Stomach (tissue), 4 donors: ENCODE measurements at regions not wholly inside any gene's neighbourhood (a gene's known extent, or its start where the extent isn't known, plus 50 kb on each side); places are given as distances from the start of the nearest gene placed in this dataset.
"Not testable (repeated sequence)": the region's sequence is repeated elsewhere in the genome, so short reads cannot be mapped to it uniquely, and the experiment has no call there.

Experiments used
- POLR2A ChIP-seq, 4 donors: fragments of 450-650 bp; IDR thresholded peaks; one replicate each; pipeline ENCODE4 v1.6.1; 2016; ENCODE audit warnings: antibody characterized with exemption in 4 of 4, control low read depth in 2 of 4, mild to moderate bottlenecking in 1 of 4, moderate library complexity in 1 of 4
- TF ChIP-seq, protein P1 (sequence below), 7 experiments: fragments of 450-650 bp in 4 of 7; fragments of 200-600 bp in 3 of 7; sonication (generic) in 3 of 7; IDR thresholded peaks; one replicate each; pipeline ENCODE4 v1.5.1; 2016 to 2019; ENCODE audit warnings: antibody characterized with exemption in 7 of 7, control low read depth in 2 of 7, mild to moderate bottlenecking in 1 of 7

DNA sequence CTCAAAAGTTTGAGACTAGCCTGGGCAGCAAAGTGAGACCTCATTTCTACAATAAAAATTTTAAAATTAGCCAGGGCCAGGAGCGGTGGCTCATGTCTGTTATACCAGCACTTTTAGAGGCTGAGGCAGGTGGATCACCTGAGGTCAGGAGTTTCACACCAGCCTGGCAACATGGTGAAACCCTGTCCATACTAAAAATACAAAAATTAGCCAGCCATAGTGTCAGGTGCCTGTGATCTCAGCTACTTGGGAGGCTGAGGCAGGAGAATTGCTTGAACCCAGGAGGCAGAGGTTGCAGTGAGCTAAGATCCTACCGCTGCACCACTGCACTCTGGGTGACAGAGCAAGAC, 85.1 kb upstream of the MAP4 start:
- TF ChIP-seq, protein P1, sequence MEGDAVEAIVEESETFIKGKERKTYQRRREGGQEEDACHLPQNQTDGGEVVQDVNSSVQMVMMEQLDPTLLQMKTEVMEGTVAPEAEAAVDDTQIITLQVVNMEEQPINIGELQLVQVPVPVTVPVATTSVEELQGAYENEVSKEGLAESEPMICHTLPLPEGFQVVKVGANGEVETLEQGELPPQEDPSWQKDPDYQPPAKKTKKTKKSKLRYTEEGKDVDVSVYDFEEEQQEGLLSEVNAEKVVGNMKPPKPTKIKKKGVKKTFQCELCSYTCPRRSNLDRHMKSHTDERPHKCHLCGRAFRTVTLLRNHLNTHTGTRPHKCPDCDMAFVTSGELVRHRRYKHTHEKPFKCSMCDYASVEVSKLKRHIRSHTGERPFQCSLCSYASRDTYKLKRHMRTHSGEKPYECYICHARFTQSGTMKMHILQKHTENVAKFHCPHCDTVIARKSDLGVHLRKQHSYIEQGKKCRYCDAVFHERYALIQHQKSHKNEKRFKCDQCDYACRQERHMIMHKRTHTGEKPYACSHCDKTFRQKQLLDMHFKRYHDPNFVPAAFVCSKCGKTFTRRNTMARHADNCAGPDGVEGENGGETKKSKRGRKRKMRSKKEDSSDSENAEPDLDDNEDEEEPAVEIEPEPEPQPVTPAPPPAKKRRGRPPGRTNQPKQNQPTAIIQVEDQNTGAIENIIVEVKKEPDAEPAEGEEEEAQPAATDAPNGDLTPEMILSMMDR (IDR thresholded peaks at IDR 0.05), result not testable (repeated sequence)
- not testable (repeated sequence) for TF ChIP-seq POLR2A (IDR thresholded peaks at IDR 0.05)
